CD4-positive, alpha-beta T cell treated with Interferon gamma for 1 hour (primary cell): ENCODE measurements at regions not wholly inside any gene's neighbourhood (a gene's known extent, or its start where the extent isn't known, plus 50 kb on each side); places are given as distances from the start of the nearest gene placed in this dataset.
"Not testable (repeated sequence)": the region's sequence is repeated elsewhere in the genome, so short reads cannot be mapped to it uniquely, and the experiment has no call there.

ENCODE experiments used
- DNase-seq: peaks from one replicate; pipeline ENCODE4 v3.0.0-alpha.2; 2020

- not testable (repeated sequence) for DNase-seq
These were observed 133.1 kb downstream of the TSEN15 start for GRCh38 chr1:184184614-184185013.

- DNase-seq = no peak
These were observed 133.8 kb downstream of the TSEN15 start for GRCh38 chr1:184185347-184185746.

DNA sequence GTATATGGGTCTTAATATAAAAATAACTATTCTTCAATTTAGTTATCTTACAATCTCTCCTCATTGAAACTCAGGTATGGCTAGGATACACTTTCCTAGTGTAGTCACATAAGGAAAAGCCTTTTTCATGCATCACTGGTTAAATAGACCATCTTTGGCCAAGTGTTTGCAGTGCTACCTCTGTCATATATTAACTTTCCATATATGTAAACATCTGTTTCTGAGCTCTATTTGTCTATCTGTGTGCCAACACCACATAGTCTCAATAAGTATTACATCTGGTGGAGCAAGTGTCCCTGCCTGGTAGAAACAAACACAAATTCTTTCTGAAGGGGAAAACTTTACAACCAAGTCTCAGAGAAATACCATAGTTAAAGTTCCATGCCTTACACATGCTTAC is 134.6 kb downstream of the TSEN15 start:
- no peak for DNase-seq

GRCh38 chr1:184187097-184187496 is 135.6 kb downstream of the TSEN15 start:
- no peak for DNase-seq

GRCh38 chr1:184188037-184188436 is 136.5 kb downstream of the TSEN15 start:
- DNase-seq = no peak

DNA sequence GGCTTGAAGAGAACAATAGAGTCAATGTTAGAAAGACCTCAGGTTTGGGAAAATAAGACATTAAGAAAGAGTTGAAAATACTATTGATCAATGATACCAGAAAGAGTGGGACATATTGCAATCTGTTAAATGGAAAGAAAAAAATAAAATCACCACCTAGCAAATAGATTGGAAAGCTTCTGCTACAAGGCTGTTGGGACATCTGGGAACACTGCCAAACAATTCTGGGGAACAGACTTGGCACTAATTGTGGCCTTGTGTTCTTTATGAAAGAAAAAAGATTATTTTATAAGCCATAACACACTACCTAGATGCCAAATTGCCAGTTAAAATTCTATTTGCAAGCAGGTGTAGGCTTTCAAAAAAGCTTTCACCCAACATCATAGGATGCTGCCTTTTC is 137.8 kb downstream of the TSEN15 start:
- no peak for DNase-seq

- no peak for DNase-seq
These were observed 139.1 kb downstream of the TSEN15 start for GRCh38 chr1:184190616-184191015.

DNA sequence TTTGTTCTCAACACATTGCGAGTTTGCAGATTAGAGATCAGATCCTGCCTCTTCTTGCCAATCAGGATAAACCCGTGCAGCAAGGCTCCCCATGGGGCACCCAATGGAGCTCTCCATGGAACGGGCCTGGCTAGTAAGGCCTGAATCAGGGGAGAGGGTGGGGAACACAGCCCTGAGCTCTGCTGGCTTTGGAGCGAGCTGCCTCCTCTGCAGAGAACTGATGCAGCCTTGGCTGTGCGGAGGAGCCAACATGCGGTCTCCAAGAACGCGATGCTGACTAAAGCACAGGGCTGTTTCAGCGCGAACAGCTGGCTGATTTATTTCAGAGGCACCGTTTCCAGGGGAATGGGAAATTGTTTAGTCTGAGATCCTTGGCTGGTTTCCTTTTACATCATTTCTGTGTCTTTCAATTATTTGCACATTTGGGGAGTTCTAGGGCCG is 139.7 kb downstream of the TSEN15 start:
- no peak for DNase-seq

DNA sequence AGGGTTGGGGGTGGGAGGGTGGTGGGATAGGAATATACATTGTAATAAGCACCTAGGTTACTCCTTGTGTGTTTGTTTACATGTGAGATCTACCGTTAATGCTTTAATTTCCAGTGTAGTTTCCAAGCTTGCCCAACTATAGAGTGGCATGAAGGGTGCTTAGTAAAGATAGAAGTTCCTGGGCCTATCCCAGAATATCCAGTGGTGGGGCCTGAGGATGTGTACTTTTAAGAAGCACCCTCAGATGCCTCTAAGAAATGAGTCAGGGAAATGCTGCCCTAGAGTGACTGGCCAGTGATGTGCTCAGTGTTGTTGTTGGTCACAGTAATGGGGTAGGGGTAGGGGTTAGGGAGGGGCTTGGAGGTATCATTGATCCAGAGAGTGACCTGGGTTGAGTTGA is 141.3 kb downstream of the TSEN15 start:
- DNase-seq = no peak

- DNase-seq = no peak
These were observed 141.9 kb downstream of the TSEN15 start for GRCh38 chr1:184193451-184193850.

DNA sequence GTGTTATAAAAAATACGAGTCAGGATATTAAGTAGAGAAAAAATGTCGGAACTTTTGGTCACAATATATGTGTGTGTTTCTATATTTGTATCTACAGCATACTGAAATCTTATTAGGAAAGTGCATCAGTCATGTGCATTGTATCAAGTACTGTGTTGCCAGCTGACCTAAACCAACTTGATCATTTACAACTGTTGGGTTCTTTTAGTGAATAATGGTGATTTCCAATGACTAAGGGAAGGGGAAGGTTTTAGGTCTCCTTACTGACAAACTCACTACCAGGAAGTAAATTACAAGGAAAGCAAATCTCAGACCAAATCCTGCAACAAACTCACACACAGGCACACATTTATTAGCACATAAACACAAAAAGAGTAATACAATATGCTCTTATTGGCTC is 142.7 kb downstream of the TSEN15 start:
- DNase-seq = no peak

DNA sequence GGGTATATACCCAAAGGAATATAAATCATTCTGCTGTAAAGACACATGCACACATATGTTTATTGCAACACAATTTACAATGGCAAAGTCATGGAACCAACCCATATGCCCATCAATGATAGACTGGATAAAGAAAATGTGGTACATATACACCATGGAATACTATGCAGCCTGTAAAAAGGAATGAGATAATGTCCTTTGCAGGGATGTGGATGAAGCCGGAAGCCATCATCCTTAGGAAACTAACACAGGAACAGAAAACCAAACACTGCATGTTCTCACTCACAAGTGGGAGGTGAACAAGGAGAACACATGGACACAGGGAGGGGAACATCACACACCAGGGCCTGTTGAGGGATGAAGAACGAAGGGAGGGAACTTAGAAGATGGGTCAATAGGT is 144.2 kb downstream of the TSEN15 start:
- not testable (repeated sequence) for DNase-seq

DNA sequence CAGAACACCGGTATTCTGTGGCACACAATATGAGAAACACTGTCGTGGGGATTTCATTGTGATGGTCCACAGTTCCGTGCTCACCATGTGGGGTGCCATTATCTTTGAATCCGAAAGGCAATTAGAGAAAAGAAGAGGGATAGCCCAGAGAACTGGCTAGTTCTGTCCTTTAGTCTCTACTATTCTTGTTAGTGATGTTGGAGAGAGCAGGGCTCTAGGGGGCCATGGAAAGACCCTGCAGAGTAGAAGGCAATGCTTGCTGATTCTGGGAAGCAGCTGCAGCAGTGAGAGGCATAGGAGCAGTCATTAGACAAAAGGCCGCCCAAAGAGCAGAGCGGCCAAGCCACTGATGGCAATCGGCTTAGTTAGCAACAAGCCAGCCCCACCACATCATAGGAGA is 146.3 kb downstream of the TSEN15 start:
- DNase-seq = no peak

DNA sequence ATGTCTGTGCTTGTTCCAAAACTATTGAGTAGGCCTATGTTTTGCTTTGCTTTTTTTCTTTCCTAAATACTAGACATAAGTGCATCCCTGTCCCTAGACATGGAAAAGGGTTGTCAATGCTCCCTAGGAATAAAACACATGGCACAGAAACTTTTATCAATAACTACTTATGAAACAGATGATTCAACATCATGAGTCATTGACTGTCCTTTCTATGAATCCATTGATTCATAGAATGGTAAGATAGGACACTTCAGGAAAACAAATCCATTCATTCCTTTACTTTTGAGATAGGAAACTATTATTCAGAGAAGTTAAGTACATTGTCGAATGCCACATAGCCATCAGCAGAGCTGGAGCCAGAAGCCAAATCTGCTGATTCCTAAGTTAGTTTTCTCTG is 147.5 kb downstream of the TSEN15 start:
- no peak for DNase-seq

DNA sequence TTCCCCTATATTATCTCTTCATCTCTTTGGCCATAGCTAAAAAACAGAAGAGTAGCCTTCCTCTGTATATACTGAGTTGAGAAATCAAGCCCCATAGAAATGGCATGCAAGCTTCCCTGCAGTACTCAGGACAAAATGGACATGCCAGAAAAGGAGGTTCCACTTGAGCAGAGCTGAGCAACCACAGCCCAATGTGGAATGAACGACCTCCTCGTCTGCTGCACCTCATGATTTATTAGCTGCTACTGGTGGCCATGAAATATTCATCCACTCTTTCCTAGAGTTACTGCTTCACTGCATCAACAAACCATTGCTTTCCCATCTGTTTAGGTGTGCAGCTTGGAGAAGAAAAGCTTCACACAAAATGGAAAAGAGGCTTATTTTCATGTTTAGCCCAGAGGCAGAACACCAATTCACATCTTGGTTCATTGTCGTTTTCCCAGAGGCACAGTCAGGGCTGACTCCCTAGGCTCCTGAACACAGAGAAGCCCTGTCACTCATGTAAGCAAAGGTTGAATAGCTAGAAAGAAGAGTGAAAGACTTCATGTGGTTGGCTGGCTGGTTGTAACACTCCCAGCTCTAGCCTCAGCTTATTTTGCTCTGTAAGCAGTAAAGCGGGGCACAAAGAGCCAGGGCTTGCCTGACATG is 148.0 kb downstream of the TSEN15 start:
- no peak for DNase-seq

DNA sequence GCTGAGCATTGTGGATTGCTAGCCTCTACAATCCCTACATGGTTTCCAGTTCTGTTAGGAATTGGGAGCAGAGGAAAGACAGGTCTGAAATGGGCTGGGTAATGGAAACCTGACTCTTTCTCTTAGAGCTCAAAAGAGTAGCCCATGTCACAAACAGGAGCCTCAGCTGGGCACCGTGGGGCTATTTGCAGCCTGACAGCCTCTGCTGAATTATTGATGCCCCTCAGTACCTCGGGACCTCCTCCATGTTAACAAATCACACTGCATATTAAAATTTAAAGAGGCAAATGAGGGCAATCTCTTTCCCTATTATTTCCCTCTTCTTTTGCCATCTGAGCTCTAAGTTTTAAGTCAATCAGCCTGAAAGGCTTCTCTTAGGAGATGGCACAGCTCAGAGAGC is 157.1 kb downstream of the TSEN15 start:
- DNase-seq = no peak

DNA sequence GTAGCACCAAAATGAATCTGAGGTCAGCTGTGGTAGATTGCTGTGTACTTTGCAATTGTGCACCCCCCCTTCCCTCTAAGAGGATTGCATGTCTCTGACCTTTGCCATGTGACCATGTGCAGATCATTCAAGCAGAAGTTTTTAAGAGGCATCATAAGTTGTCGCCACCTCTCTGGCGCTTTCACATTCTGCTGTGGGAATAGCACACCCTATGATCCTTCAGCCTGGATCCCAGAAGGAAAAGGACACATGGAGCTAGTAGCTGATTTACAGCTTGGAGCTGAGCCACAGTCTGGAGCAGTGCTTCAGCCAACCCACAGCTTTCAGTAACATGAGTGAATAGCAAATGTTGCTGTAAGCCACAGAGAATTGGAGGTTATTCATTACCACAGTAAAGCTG is 158.5 kb downstream of the TSEN15 start:
- DNase-seq = no peak

DNA sequence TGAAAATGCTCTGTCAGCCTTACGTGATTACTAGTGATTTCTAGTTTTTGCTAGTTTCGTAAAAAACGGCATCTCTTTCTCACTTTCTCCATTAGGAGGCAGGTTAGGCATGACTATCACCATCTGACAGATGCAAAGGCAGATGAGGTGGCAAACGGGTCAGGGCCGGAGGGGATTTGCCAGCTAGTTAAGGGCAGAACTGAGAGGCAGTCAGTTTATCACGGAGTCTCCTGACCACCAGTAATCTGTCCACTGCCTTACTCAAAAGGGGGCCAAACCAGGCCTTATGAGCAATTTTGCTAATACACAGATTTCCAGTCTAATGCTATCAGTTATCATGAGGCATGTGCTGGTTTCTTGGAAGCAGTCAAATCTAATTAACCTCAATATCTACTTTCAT is 159.3 kb downstream of the TSEN15 start:
- DNase-seq = no peak

- DNase-seq = no peak
These were observed 161.3 kb downstream of the TSEN15 start for GRCh38 chr1:184212649-184213314.

DNA sequence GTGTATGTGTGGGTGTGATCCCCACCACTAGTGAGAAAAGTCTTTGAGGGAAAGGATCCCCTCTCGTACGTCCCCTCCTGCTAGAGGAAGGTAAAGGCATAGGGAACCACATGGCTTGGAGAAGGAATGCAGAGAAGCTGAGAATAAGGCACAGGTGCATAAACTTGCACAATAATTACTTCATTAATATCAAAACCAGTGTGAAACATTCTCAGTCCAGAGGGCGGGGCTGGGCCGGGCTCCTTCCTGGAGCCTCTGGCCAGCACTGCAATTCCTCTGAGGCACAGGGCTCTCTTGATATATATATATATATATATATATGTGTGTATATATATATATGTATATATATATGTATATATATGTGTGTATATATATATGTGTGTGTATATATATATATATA is 162.6 kb downstream of the TSEN15 start:
- DNase-seq = no peak

DNA sequence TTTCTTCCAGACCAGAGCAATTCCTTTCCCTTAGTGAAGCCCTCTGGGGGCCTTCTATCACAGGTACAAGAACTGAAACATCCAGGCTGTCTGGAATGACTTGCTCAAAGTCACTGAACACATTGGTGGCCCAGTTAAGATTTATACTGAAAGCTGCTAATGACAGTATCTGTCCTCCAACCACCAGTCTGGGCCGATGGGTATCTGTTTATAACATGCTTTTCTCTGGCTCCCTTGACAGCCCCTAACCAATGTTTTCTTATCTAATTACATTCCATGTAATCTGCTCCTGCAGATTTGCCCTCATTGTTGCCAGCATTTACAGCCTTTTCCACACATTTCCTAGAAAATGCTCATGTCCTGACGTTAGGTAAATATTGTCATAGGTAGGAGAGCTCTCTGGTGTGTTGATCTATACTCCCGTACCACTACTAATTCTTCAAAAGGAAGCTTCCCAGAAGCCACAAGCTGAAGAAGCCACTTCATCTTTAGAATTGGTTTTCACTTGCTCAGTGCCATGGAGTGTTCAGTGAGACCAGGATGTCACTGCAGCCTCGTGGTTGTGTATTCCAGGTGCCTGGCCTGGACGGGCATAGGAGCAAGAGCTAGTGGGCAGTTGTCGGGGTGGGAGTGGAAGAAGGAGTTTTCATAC is 163.9 kb downstream of the TSEN15 start:
- DNase-seq = no peak

DNA sequence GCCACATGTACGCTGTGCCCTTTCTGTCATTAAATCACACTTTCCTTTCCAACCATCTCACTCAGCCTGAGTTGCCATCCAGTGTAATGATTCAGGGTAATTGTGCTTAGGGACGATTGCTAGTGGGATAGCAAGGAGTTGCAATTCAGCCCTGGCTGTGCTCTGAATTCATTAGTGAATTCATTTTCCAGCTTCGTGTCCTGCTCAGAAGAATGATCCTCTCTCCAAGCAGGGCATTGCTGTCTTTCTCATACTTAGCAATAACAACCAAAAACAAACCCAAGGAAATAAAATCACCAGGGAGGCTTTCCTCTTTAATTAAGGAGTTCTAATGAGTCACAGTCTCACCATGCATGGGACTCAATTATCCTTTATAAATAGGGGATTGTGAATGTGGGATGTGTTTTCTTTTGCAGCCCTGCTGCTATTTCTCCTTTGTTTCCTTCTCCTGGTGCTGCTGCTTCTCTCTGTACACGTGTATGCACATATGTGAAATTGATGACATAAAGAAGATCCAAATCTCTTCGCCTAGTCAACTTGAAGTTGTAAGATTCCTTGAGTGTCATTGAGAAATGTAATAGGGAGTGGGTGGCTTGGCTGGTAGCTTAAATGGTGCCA is 167.0 kb downstream of the TSEN15 start:
- no peak for DNase-seq

GRCh38 chr1:184219414-184219813 is 167.4 kb upstream of the C1orf21 start:
- no peak for DNase-seq

GRCh38 chr1:184219883-184220282 is 166.9 kb upstream of the C1orf21 start:
- no peak for DNase-seq
